Tibial nerve (tissue), 4 donors: ENCODE measurements at regions not wholly inside any gene's neighbourhood (a gene's known extent, or its start where the extent isn't known, plus 50 kb on each side); places are given as distances from the start of the nearest gene placed in this dataset.

Experiments
- DNase-seq, 2 donors: peaks; one replicate each; pipeline ENCODE4 v3.0.0-alpha.2; 2019; ENCODE audit warnings: low spot score in 2 of 2
- H3K27ac ChIP-seq, 4 donors: fragments of 200-600 bp; sonication (generic) in 3 of 4; one replicate each; pipeline ENCODE4 v1.5.1; 2017 to 2019; ENCODE audit warnings: mild to moderate bottlenecking in 1 of 4
- H3K27me3 ChIP-seq, 2 donors: fragments of 200-600 bp; sonication (generic) in 1 of 2; one replicate each; pipeline versions ENCODE4 v1.5.1 to v1.6.0; 2017 to 2019
- H3K36me3 ChIP-seq, 3 donors: fragments of 200-600 bp; sonication (generic); one replicate each; pipeline ENCODE4 v1.5.1; 2018 to 2019
- H3K4me1 ChIP-seq, 4 donors: fragments of 200-600 bp; sonication (generic) in 3 of 4; one replicate each; pipeline ENCODE4 v1.5.1; 2017 to 2019
- H3K4me3 ChIP-seq, 4 donors: fragments of 200-600 bp; sonication (generic) in 3 of 4; one replicate each; pipeline ENCODE4 v1.5.1; 2017 to 2019; ENCODE audit warnings: mild to moderate bottlenecking in 1 of 4, moderate library complexity in 1 of 4
- H3K9me3 ChIP-seq, 4 donors: fragments of 200-600 bp; sonication (generic) in 3 of 4; one replicate each; pipeline ENCODE4 v1.5.1; 2017 to 2019
- CTCF ChIP-seq, 5 experiments: fragments of 200-600 bp in 3 of 5; fragments of 450-650 bp in 2 of 5; sonication (generic) in 3 of 5; IDR thresholded peaks; one replicate each; pipeline ENCODE4 v1.5.1; 2016 to 2019; ENCODE audit warnings: antibody characterized with exemption in 5 of 5, mild to moderate bottlenecking in 3 of 5, moderate library complexity in 2 of 5
- EP300 ChIP-seq, 2 donors: sonication (generic); formaldehyde crosslinking; IDR thresholded peaks; one replicate each; pipeline ENCODE4 v1.6.1; 2017; ENCODE audit warnings: antibody characterized with exemption in 2 of 2, mild to moderate bottlenecking in 1 of 2
- POLR2A ChIP-seq, 2 donors: fragments of 450-650 bp; IDR thresholded peaks; one replicate each; pipeline ENCODE4 v1.6.1; 2017; ENCODE audit warnings: antibody characterized with exemption in 2 of 2, mild to moderate bottlenecking in 2 of 2, moderate library complexity in 2 of 2
- WGBS, 2 donors: methylation state at CpG; one replicate each; pipeline ENCODE4 v1.1.5; 2018; 5-methylcytosine and 5-hydroxymethylcytosine counted together

GRCh38 chr1:229951856-229952534 lies 115.0 kb upstream of the GALNT2 start:
- Histone ChIP-seq H3K4me3 (no peak overlapping the region), H3K4me1 (no peaks in the 10 kb centered on the region), H3K36me3 (no peaks in the 10 kb centered on the region), H3K27me3 (no peaks in the 10 kb centered on the region), H3K9me3 (no peaks in the 10 kb centered on the region), H3K27ac (no peak overlapping the region)
- DNase-seq = no peak
- WGBS, 2 donors = 90 to 91% methylated on average over 2 of the region's 2 CpGs
- TF ChIP-seq EP300 (IDR thresholded peaks at IDR 0.05) (no peak), CTCF (IDR thresholded peaks at IDR 0.05) (no peak), POLR2A (IDR thresholded peaks at IDR 0.05) (no peak)

- Histone ChIP-seq H3K36me3 (no peaks in the 10 kb centered on the region), H3K27ac (no peak overlapping the region), H3K9me3 (no peaks in the 10 kb centered on the region), H3K4me1 (no peaks in the 10 kb centered on the region), H3K4me3 (no peak overlapping the region), H3K27me3 (no peaks in the 10 kb centered on the region)
- DNase-seq = no peak
- WGBS, 2 donors = 81 to 86% methylated on average over 4 of the region's 4 CpGs
- TF ChIP-seq POLR2A (IDR thresholded peaks at IDR 0.05) = no peak
- TF ChIP-seq EP300 (IDR thresholded peaks at IDR 0.05) = no peak
- no peak for TF ChIP-seq CTCF (IDR thresholded peaks at IDR 0.05)
Measured at GRCh38 chr1:229952670-229953520, 114.1 kb upstream of the GALNT2 start.

GRCh38 chr1:229953736-229954326 lies 113.2 kb upstream of the GALNT2 start:
- 92% methylated on average over 1 of the region's 1 CpG for WGBS, 2 donors
- Histone ChIP-seq H3K4me1 (no peaks in the 10 kb centered on the region), H3K27ac (no peak overlapping the region)

DNA sequence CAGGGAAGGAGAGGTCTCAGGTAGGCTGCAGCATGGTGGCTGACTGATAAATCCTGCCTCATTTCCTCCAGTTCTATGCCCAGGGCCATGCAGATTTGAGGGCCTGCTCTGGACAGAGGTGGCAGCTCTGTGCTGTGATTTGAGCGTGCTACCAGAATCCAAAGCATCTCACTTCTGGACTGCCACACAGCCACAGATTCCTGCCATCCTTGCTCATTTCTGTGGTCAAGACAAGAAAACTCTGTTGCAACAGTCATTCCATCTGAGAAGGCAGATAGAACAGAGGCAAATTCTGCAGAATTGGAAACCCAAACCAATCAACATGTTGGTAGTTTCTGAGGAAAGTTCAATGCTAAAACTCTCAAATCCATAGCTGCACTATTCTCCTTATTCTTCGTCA lies 102.8 kb upstream of the GALNT2 start:
- H3K27me3 ChIP-seq = no peaks in the 10 kb centered on the region
- no peak overlapping the region for H3K4me3 ChIP-seq
- H3K9me3 ChIP-seq = no peaks in the 10 kb centered on the region
- no peaks in the 10 kb centered on the region for H3K4me1 ChIP-seq
- no peak overlapping the region for H3K27ac ChIP-seq
- no peaks in the 10 kb centered on the region for H3K36me3 ChIP-seq
- no peak for TF ChIP-seq POLR2A (IDR thresholded peaks at IDR 0.05)
- TF ChIP-seq CTCF (IDR thresholded peaks at IDR 0.05) = no peak
- TF ChIP-seq EP300 (IDR thresholded peaks at IDR 0.05) = no peak
- 86 to 94% methylated on average over 2 of the region's 2 CpGs for WGBS, 2 donors
- DNase-seq = no peak

More at GRCh38 chr1:229953736-229954326, 113.2 kb upstream of the GALNT2 start:
- H3K4me3 ChIP-seq = no peak overlapping the region
- no peaks in the 10 kb centered on the region for H3K27me3 ChIP-seq
- no peaks in the 10 kb centered on the region for H3K9me3 ChIP-seq
- no peak for DNase-seq
- no peaks in the 10 kb centered on the region for H3K36me3 ChIP-seq
- no peak for TF ChIP-seq EP300 (IDR thresholded peaks at IDR 0.05)
- TF ChIP-seq POLR2A (IDR thresholded peaks at IDR 0.05) = no peak
- no peak for TF ChIP-seq CTCF (IDR thresholded peaks at IDR 0.05)

GRCh38 chr1:229970714-229971113 lies 96.3 kb upstream of the GALNT2 start:
- WGBS, 2 donors = 75 to 77% methylated on average over 8 of the region's 8 CpGs
- DNase-seq = no peak

More at GRCh38 chr1:229970714-229971113, 96.3 kb upstream of the GALNT2 start:
- Histone ChIP-seq H3K27me3 (no peaks in the 10 kb centered on the region), H3K36me3 (no peaks in the 10 kb centered on the region), H3K4me1 (no peaks in the 10 kb centered on the region), H3K27ac (no peak overlapping the region), H3K4me3 (no peak overlapping the region), H3K9me3 (peaks cover 0 to 11% (median 1%) of the 10 kb centered on the region in 4 donors)
- TF ChIP-seq EP300 (IDR thresholded peaks at IDR 0.05) = no peak
- no peak for TF ChIP-seq POLR2A (IDR thresholded peaks at IDR 0.05)
- TF ChIP-seq CTCF (IDR thresholded peaks at IDR 0.05) = no peak
